BJ (cell line): ENCODE measurements at regions not wholly inside any gene's neighbourhood (a gene's known extent, or its start where the extent isn't known, plus 50 kb on each side); places are given as distances from the start of the nearest gene placed in this dataset.

Experiments
- CTCF ChIA-PET: fragments of 350-600 bp; formaldehyde crosslinking; extraction: SDS; loops from one replicate; lab custom pipeline; 2021; ENCODE audit warnings: antibody characterized with exemption, inconsistent platforms; lab: Yijun Ruan, JAX
- POLR2A ChIA-PET: fragments of 300-600 bp; sonication (Branson Sonifier 250); formaldehyde crosslinking; extraction: SDS; loops from one replicate; lab custom pipeline; 2021; ENCODE audit warnings: antibody characterized with exemption; lab: Charles Lee
- DNase-seq: peaks from one replicate; pipeline ENCODE4 v3.0.0-alpha.2; 2011; ENCODE audit warnings: low read depth
- H3K27me3 ChIP-seq: 2 replicates; pipeline ENCODE4 v1.6.0; 2011; ENCODE audit warnings: low read length; ENCODE audit not compliant: control insufficient read depth, insufficient read depth
- H3K36me3 ChIP-seq: 2 replicates; pipeline ENCODE4 v1.5.1; 2011; ENCODE audit warnings: low read length; ENCODE audit not compliant: control insufficient read depth, insufficient read depth
- H3K4me3 ChIP-seq: 2 replicates; pipeline ENCODE4 v1.5.1; 2011; ENCODE audit warnings: low read depth, mild to moderate bottlenecking, control low read depth, low read length
- CTCF ChIP-seq: IDR thresholded peaks from 2 replicates; pipeline ENCODE4 v1.5.1; 2011; ENCODE audit warnings: low read depth, mild to moderate bottlenecking, control low read depth, inconsistent platforms, low read length, moderate library complexity; ENCODE audit not compliant: insufficient read depth

DNA sequence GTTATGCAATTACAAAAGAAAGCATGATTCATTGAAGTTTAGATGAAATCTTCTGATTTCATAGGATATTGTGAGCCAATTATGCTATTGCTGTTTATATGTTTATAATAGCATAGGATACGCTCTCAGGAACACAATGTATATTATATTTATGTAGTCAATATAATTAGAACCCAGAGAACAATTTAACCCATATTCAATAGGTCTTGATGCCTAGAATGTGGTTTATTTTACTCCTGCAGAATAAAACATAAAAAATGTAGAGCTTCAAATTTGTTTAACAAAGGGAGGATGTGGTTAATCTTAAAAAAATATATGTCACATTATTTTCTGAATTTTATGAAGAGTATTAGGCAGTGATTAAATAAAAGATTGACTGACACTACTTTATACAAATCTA lies 380.8 kb upstream of the SPRY2 start:
- POLR2A ChIA-PET, result no interaction called here

GRCh38 chr13:80718970-80719369 lies 378.0 kb upstream of the SPRY2 start:
- no peaks in the 10 kb centered on the region for H3K27me3 ChIP-seq
- H3K36me3 ChIP-seq, result no peaks in the 10 kb centered on the region
- POLR2A ChIA-PET, result no interaction called here
- TF ChIP-seq CTCF, result no peak
- CTCF ChIA-PET, result no interaction called here
- no peak for DNase-seq
- H3K4me3 ChIP-seq, result no peak overlapping the region

More for the DNA sequence above, 380.8 kb upstream of the SPRY2 start:
- H3K36me3 ChIP-seq, result no peaks in the 10 kb centered on the region
- no peaks in the 10 kb centered on the region for H3K27me3 ChIP-seq
- CTCF ChIA-PET, result no interaction called here
- H3K4me3 ChIP-seq, result no peak overlapping the region
- DNase-seq, result no peak
- no peak for TF ChIP-seq CTCF

- Histone ChIP-seq H3K27me3 (no peaks in the 10 kb centered on the region), H3K36me3 (no peaks in the 10 kb centered on the region), H3K4me3 (no peak overlapping the region)
- no peak for TF ChIP-seq CTCF
- ChIA-PET CTCF (no interaction called here), POLR2A (no interaction called here)
- DNase-seq, result no peak
Measured at GRCh38 chr13:80717776-80718175, 376.9 kb upstream of the SPRY2 start.

GRCh38 chr13:80716610-80717081 lies 375.7 kb upstream of the SPRY2 start:
- no peak for DNase-seq
- ChIA-PET CTCF (no interaction called here), POLR2A (no interaction called here)
- no peaks in the 10 kb centered on the region for H3K27me3 ChIP-seq
- TF ChIP-seq CTCF, result no peak
- H3K36me3 ChIP-seq, result no peaks in the 10 kb centered on the region
- no peak overlapping the region for H3K4me3 ChIP-seq

DNA sequence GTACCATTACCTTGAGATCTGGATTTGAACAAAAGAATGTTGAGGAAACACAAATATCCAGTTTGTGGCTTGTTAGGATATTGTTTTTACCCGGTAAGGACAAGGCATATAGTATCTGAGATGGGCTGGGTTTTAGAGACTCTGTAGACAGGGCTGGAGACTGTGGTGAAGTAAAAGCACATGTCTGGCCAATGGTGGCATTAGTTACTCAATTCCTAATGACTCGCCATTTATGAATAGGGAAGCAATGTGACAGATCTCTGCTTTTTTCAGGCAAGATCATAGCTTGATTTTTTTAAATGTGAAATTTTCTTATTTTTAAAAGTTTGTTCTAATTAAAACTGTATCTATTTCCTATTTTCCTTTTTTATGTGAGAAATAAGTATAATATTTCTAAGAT lies 371.1 kb upstream of the SPRY2 start:
- ChIA-PET CTCF (no interaction called here), POLR2A (no interaction called here)
- DNase-seq, result no peak
- H3K36me3 ChIP-seq, result no peaks in the 10 kb centered on the region
- H3K27me3 ChIP-seq, result no peaks in the 10 kb centered on the region
- TF ChIP-seq CTCF, result no peak
- H3K4me3 ChIP-seq, result no peak overlapping the region
